ENCODE measurements at regions not wholly inside any gene's neighbourhood (a gene's known extent, or its start where the extent isn't known, plus 50 kb on each side); places are given as distances from the start of the nearest gene placed in this dataset.

- TF ChIP-seq POLR2A (IDR thresholded peaks at IDR 0.05) (no peak), CTCF (IDR thresholded peaks at IDR 0.05) (no peak)
Measured at GRCh38 chr18:29982218-29982617, 1060.3 kb downstream of the DSC3 start.

Measured in body of pancreas (tissue), 4 donors.